GM18519 (cell line): ENCODE measurements at regions not wholly inside any gene's neighbourhood (a gene's known extent, or its start where the extent isn't known, plus 50 kb on each side); places are given as distances from the start of the nearest gene placed in this dataset.

ENCODE experiments used
- ATAC-seq: cut with Tn5 transposase; IDR thresholded peaks from one replicate; pipeline ENCODE4 v1.9.1; 2021; ENCODE audit warnings: mild to moderate bottlenecking, moderate library complexity; ENCODE audit not compliant: unreplicated experiment, low FRiP score

DNA sequence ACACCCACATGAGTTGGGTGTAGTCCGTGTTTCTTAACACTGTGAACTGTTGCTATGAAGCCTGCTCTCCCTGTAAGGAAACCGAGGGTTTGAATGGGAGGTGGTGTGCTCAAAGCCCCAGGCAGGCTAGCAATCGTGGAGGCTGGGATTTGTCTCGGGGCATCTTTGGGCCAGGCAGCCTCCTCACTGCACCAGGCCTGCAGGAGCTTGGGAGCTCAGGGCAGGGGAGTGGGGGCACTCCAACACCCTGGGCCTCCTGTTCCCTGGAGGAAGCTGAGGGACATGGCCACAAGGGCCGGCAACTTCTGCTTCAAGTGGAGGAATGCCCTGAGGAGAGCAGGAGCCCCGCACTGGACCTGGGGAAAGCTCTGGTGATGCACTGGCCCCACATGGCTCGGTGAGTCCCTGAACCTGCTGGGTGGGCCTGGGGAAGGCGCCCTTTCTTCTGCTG lies 164.7 kb upstream of the B3GAT1 start:
- ATAC-seq = no peak

DNA sequence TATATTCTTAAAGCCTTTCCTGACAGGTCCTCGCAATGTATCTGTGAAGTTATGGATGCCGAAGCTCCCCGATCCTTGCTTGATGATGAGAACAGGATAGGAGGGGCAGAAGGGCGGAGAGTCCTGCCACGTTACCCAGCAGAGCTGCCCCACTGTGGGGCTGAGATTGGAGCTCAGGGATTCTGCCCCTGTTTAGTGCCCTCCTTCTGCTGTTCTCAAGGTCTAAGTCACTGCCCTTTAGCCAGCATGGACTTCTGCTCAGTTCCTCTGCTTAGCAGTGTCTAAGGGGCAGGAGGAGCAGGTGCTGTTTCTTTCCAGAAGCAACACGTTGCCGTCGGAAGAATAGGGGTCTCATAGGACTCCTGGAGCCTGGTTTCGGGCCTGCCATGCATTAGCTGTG lies 164.2 kb upstream of the B3GAT1 start:
- ATAC-seq = no peak

DNA sequence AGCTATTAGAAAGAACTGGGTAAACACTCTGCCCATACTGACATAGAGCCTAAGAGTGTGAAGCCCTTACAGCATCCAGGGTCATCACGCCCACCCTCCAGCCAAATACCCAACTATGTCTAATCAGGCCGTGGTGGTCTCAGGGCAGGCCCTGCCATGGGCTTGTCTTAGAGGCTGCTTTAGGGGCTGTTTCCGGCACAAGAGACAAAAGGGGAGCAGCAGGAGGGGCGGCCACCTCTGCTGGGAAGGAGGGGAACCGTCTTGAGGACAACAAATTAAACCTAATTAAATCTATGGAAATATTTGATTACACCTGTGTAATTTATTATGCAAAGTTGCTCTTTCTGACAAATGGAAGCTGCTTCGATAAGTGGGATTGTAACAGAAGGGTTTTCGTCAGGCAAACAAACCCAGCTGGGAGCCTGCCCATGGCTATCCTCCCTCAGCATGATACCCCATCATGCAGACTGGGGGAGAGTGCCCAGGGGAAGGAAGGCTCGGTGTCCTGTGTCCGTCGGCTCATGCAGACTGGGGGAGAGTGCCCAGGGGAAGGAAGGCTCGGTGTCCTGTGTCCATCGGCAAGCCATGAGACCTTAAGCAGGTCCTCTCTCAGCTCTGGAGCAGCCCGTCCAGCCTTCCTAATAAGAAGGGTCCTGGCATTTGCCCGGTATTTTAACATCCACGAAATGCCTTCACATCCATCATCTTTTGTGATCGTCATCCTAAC lies 163.6 kb upstream of the B3GAT1 start:
- no peak for ATAC-seq

DNA sequence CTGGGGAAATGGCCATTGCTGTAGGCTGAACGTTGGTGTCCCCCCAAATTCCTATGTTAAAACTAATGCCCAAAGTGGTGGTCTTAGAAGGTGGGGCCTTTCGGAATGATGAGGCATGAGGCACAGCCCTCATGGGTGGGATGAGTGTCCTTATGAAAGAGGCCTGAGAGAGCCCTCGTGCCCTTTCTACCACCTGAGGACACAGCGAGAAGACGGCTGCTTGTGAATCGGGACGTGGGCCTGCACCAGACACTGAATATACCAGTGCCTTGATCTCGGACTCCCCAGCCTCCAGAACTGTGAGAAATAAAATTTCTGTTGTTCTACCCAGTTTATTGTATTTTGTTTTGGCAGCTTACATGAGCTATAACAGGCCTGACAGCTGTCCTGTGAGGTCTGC lies 162.9 kb upstream of the B3GAT1 start:
- no peak for ATAC-seq

DNA sequence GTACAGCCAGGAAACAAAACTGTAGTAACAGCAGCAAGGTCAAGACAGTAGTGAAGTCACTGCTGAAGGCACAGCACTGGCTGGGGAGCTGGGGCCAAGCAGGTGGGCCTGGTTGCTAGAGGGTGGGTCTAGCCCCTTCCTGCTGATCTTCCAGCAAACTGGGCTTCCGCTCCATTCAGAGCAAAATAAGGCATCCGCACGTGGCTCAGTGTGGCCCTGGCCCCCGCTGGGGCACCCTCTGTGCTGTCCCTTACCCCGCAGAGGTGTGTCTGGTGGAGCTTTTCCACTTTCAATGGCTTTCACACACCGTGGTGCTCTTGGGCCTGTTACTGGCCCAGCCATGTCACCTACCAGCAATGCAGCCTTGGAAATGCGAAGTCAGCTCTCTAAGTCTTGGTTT lies 162.4 kb upstream of the B3GAT1 start:
- no peak for ATAC-seq

DNA sequence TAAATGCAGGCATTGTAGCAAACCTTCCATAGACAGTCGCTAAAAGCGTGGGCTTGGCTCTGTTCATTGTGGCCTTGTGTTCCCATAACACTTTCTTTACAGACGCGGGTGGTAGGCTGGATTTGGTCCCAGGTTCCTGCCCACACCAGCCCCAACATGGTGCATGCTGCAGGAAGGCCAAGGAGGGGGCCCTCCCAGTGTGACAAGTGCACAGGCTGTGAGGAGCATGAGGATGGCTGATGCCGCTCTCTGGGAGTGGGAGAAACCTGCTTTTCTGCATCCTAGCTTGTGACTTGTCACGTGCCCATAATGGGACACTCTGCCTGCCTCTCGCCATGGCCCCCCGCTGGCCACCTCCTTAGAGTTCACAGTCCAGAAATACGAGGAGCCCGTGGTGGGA lies 161.8 kb upstream of the B3GAT1 start:
- no peak for ATAC-seq

DNA sequence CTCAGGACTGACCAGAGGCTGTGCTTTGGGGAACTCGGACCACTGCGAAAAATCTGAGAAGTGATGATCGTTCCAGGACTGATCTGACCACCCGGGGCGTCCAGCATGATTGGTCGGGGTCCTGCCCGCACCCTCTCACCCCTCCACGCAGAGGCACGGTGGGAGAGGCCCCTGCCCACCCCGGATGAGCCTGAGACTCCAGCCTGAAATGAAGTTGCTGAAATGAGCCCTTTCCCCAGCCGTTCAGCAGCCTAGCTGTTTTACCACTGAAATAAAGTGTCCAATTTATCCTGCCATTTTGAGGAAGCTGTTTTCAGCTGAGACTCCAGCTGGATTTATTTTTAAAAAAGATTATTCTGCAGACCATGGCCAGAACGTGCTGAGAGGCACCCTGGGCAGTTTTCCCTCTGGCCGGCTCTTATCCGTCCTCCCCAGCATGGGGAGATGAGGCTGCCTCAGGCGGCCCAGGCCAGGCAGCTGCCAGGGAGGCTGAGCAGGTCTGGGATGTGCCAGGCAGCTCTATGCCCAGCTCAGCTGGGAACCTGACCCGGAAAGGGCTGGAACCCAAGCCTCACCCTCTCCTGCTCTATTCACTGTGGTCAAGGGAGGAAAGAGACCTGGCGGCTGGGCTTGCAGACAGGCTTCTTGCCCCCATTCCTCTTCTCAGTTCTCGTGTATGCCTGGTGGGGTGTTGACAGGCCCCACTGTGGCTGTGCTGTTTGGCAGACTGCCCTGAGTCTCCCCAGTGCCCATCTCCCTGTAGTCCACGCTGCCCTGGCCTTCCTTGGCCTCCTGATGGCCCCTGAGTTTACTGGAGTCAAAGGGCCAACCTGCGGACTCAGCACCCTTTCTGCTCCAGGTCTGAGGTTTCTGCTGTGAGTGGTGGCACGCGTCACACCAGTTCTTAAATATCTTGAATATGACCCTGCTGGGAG lies 161.0 kb upstream of the B3GAT1 start:
- ATAC-seq = no peak

DNA sequence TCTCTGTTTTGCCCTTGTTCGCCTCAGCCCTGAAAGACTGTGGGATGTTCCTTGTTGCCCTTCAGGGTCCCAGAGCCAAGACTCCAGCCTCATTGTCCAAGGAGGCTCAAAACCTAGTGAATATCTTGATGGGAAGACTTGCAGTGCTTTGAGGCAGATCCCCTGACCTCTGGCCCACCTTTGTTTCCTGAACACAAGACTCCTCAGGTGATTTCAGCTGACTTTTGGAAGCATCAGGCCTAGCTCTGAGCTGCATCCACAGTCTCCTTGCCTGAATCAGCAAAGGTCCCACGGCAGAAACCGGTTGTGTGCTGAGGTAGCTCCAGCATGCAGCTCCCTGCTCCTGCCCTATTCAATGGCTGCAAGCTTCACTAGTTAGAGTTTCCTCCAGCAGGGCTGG lies 159.3 kb upstream of the B3GAT1 start:
- no peak for ATAC-seq

DNA sequence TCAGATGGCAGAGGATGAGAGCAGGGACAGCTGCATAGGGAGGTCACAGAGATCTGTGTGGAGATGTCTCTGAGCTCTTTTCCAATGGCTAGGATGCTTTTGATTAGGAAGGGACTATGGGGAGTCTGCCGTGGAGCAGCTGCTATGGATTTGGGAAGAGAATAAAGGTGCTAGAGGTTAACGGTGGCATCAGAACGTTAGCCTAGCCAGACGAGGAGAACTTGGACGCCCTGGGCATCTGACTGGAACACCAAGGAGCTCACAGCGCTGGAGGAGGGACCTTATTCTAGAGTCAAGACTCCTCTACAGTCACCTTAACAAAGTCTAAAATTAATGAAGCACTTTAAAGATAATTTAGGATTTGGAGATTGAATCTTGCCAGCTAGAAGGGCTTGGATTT lies 157.2 kb upstream of the B3GAT1 start:
- ATAC-seq = no peak

DNA sequence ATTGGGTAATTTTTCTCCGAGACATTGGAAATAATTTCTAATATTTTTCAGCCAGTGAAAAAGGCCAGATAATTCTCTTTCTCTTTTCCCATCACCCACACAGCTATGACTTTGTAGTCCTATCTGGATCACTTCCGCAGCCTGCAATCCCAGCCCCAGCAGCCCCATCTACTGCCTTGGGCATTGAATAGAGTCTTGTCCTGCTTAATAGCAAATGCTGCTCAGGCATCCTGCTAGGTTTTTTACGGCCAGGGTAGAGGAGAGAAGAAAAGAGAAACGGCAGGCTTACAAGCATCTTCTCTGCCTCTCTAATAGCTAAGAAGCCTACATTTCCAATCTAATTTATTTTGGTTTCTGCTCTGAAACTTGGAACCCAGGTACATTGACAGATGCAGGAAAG lies 154.3 kb upstream of the B3GAT1 start:
- ATAC-seq = no peak

DNA sequence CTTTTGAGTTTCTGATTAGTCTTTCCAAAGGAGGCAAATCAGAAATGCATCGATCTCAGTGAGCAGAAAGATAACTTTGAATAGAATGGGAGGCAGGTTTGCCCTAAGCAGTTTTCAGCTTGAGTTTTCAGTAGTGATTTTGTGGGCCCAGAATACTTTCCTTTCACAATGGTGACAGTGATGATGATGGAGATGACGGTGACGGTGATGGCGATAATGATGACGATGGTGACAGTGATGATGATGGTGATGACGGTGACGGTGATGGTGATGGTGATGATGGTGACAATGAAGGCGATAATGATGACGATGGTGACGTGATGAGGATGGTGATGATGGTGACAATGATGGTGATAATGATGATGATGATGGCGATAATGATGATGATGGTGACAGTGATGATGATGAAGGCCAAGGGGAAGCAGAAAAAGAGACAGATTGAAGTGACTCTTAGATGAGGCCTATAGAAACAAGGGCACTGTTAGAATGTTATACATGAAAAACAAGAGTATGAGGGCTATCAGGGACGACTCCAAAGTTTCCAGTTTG lies 153.4 kb upstream of the B3GAT1 start:
- no peak for ATAC-seq

DNA sequence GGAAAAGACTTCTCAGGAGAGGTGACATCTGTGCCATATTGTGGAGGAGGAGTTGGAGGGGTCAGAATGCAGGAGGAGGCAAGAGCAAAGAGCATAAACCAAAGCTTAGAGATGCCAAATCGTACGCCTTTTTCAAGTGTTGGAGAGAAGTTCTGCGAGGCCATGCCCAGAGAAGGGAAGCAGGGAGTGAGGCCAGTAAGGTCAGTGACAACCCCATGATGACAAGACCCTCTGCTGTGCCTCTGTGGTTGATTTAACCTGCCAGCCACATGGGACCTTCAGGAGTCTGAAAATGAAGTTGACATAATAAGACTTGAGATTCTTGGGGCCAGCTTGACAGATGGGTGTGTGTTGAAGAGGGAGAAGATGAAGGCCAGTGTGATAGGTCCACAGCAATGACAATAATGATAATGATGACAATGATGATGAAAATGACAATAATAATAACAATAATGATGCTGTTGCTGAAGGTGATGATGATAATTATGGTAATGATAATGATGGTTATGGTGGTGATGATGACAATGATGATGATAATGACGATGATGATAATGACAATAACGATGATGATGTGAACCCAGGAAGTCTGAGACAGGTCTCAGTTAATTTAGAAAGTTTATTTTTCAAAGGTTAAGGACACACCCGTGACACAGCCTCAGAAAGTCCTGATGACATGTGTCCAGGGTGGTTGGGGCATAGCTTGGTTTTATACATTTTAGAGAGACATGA lies 152.6 kb upstream of the B3GAT1 start:
- ATAC-seq = no peak

DNA sequence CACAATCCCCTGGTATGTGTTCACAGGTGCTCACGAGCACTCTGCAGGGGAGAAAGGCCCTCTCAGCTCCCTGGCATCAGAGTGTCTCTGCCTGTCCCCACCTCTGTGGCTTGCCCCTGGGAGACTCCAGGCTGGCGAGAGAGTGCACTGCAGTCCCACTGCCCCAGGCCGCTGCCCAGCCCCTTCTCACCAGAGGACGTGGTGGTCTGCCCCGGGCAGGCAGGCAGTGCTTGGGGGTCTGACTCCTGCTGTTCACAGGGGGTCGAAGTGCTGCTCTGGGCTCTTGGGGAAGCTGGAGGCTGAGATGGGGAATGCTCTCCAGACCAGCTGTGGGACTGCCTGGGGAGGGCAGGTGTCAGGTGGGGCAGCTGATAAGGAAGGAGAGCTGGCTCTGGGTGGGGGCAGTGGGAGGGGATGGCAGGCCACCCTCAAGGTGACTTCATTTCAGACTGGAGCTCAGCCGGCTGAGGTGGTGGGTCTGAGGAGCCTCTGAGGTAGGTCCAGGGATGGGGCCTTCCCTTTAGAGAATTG lies 151.0 kb upstream of the B3GAT1 start:
- ATAC-seq = no peak

DNA sequence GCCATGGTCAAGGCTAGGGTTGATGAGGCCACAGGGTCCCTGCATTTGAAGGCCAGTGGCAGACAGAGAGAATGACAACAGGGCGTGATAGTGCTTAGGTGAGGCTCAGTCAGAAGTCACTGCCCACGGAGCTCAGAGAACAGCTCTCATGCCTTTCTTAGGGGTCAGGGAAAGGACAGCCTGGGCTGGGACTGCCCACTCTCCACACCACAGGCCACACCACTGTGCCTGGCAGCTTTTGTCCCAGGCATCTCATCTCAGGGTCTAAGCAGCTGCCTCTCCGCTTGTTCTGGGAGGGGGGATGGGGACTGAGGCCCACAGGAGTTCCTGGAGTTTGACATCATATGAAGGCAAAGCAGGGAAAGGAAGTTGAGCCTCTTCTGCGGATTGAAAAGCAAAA lies 150.2 kb upstream of the B3GAT1 start:
- no peak for ATAC-seq

DNA sequence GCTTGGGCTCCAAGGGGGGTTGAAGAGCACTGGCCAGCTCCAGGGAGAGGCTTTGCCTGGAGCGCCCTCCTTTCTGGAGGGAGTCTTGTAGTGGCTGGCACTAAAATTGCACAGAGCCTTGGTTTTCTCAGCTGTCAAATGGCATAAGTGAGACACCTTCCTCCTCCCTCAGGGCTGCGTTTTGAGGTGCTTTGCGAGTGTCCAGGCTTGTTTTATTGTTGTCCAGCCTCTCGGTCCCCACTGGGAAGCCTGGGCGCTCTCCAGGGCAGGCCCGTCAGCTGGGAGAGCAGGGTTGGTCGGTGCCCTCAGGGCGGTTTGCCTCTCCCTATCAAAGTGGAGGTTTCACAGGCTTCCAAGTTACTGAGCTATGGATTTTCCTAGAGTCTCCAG lies 149.3 kb upstream of the B3GAT1 start:
- no peak for ATAC-seq

DNA sequence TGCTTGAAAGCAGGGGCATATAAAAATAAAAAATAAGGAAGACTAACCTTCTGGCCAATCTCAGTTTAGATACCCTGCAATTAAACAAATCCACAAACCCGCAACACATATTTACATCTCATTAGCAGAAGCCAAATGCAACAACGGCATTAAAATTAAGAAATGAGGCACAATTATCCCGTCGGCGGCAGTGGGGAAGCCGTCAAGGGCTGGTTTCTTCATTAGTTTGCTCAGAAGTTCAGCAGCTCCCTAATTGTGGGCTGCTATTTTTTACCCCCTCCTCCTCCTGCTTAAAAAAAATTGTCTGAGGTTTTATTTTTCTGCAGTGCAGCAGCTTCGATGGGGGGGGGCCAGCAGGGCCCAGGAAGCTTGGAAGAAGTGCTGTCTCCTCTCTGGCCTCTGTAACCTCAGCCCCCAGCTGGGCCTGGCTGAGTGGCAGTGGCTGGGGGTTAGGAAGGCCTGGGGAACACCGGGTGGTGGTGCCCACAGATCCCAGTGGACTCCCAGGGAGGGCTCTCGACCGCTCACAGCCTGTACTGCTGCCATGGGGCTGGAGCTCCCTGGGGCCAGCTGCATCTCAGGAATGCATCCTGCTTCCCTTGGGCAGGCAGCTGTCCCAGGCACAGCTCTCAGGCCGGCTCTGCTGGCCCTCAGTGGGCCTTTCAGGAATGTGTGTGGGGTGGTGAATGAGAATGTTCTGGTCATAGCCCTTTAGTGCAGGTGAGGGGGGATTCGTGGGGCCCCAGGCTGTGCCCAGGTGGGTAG lies 148.7 kb upstream of the B3GAT1 start:
- ATAC-seq = no peak

DNA sequence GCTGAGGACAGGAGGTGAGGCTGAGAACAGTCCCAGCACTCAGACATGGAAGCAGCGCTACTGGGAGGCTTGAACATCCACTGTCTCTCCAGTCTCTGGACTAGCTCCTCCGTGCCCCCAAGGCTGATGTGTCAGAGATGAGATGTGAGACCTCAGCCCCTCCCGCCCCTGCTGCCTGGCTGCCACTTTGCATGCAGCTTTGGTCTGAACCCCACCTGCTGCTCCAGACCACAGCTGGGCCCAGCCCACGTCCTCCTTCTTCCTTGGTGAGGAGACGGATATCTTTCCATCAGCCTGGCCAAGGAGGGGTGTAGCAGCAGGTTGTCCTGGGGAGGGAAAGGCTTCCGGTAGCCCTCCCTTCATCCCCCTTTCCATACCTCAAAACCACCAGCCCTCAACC lies 148.0 kb upstream of the B3GAT1 start:
- no peak for ATAC-seq

DNA sequence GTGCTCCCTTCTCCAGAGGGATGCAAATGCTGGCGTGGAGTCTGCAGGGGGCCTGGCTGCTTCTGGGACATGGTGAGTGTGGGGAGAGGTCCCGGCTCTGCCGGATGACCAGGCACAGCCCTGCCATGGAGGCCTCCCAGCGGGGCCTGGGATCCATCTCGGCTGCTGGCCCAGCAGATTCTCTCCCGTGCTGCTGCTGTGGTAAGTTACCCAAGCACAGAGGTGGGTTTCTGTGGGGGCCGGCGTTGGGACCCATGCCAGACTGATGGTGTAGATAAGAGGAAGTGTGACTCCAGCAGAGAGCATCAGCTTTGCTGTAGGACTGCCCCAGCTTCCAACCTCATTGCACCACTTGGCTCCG lies 147.5 kb upstream of the B3GAT1 start:
- ATAC-seq = no peak

DNA sequence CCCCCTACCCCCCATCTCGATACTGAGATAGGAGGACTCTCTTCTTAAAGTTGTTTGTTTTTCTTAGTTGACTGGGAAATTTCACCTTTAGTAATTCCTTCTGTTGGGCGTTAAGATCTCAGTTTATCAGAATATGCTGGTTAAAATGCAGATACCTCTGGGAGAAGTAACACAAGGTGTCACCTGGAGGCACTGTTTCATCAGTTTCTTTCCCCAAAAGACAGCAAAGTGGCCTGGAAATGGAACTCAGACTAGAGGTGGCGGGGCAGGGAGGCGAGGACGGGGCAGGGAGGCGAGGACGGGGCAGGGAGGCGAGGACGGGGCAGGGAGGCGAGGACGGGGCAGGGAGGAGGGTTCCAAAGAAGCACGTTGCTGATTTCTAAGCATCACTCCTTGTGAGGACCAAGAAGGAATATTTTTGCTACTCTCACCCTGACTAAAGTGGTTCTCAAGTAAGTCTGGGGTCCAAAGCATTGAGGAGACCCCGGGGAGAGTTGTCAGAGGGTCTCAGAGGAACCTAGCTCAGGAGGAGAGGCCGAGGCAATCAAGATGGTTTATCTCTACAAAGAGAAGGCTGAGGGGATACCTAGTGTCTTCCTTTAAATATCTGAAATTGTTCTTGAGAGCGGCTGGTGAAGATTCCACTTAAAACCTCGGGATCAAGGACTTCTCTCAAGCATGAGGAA lies 147.0 kb upstream of the B3GAT1 start:
- no peak for ATAC-seq
